ENCODE measurements at regions not wholly inside any gene's neighbourhood (a gene's known extent, or its start where the extent isn't known, plus 50 kb on each side); places are given as distances from the start of the nearest gene placed in this dataset.

- no peak for TF ChIP-seq CTCF (conservative IDR thresholded peaks at IDR 0.05; ENCODE audit: low read length)
- TF ChIP-seq EZH2phosphoT487 (IDR thresholded peaks at IDR 0.05; ENCODE audit: borderline replicate concordance, low read depth, low read length) = no peak
Measured at GRCh38 chr3:153245661-153246060, 83.6 kb downstream of the RAP2B start.
